Endothelial cell of umbilical vein (primary cell): ENCODE measurements at regions not wholly inside any gene's neighbourhood (a gene's known extent, or its start where the extent isn't known, plus 50 kb on each side); places are given as distances from the start of the nearest gene placed in this dataset.

Experiments used
- BruUV-seq: library from RNA; stranded (reverse); fragments of 400-500 nt; replicated peaks from 2 replicates; lab custom pipeline; 2021; lab: Mats Ljungman, UMichigan
- CTCF ChIA-PET: fragments of 300-600, 350-600 bp; sonication (Branson Sonifier 250); formaldehyde crosslinking; loops from one replicate; lab custom pipeline; 2021; ENCODE audit warnings: antibody characterized with exemption, inconsistent platforms; lab: Charles Lee
- POLR2A ChIA-PET: fragments of 300-600, 350-600 bp; sonication (Branson Sonifier 250); formaldehyde crosslinking; loops from one replicate; lab custom pipeline; 2021; ENCODE audit warnings: antibody characterized with exemption, inconsistent platforms; lab: Charles Lee
- DNase-seq: peaks from one replicate; pipeline ENCODE4 v3.0.0-alpha.2; 2011; ENCODE audit warnings: low read depth, low spot score
- FAIRE-seq: peaks from 2 replicates; lab custom pipeline; 2011; peaks lifted over from hg19 to GRCh38; lab: Jason Lieb, UNC
- H2AFZ ChIP-seq: 2 replicates; pipeline ENCODE4 v1.6.0; 2012; ENCODE audit warnings: low read depth, low read length, control low read depth, inconsistent platforms
- H3K27ac ChIP-seq: 2 replicates; pipeline ENCODE4 v1.5.1; 2011; ENCODE audit warnings: low read depth, mild to moderate bottlenecking, control low read depth, low read length, moderate library complexity; ENCODE audit not compliant: insufficient read depth
- H3K27me3 ChIP-seq, 2 experiments: 2 replicates each; pipeline versions ENCODE4 v1.6.0 to v1.6.1; 2011; ENCODE audit warnings: low read length in 2 of 2, mixed read lengths in 1 of 2; ENCODE audit not compliant: control insufficient read depth in 2 of 2, insufficient read depth in 2 of 2
- H3K36me3 ChIP-seq, 2 experiments: 2 replicates in 1 of 2; 3 replicates in 1 of 2; pipeline ENCODE4 v1.5.1; 2011; ENCODE audit warnings: low read length in 2 of 2, mild to moderate bottlenecking in 1 of 2, moderate library complexity in 1 of 2; ENCODE audit not compliant: control insufficient read depth in 2 of 2, insufficient read depth in 2 of 2; ENCODE audit errors: extremely low read depth in 1 of 2
- H3K4me1 ChIP-seq: 3 replicates; pipeline ENCODE4 v1.5.1; 2011; ENCODE audit warnings: mild to moderate bottlenecking, low read length; ENCODE audit not compliant: control insufficient read depth, insufficient read depth; ENCODE audit errors: extremely low read depth
- H3K4me2 ChIP-seq: 2 replicates; pipeline ENCODE4 v1.6.1; 2011; ENCODE audit warnings: low read length, control low read depth, mixed read lengths; ENCODE audit not compliant: insufficient read depth
- H3K4me3 ChIP-seq, 3 experiments: fragments of 200-600 bp in 1 of 3; sonication (generic), shearing (Covaris generic) in 1 of 3; replicated peaks in 1 of 3; 2 replicates each; pipeline ENCODE4 v1.5.1; 2011 to 2016; ENCODE audit warnings: control low read depth in 3 of 3, low read length in 3 of 3, mild to moderate bottlenecking in 2 of 3, inconsistent platforms in 1 of 3, low read depth in 1 of 3, moderate library complexity in 1 of 3; ENCODE audit not compliant: insufficient read depth in 1 of 3
- H3K79me2 ChIP-seq: 2 replicates; pipeline ENCODE4 v1.6.0; 2012; ENCODE audit warnings: low read length, inconsistent platforms; ENCODE audit not compliant: control insufficient read depth, insufficient read depth
- H3K9ac ChIP-seq: replicated peaks from 2 replicates; pipeline ENCODE3; 2011; ENCODE audit warnings: low read length, control low read depth; ENCODE audit not compliant: insufficient read depth; ENCODE audit errors: extremely low read depth
- H3K9me1 ChIP-seq: replicated peaks from 3 replicates; pipeline ENCODE4 v1.6.0; 2011; ENCODE audit warnings: mild to moderate bottlenecking, low read length; ENCODE audit not compliant: control insufficient read depth, insufficient read depth; ENCODE audit errors: extremely low read depth
- H3K9me3 ChIP-seq: replicated peaks from 2 replicates; pipeline ENCODE4 v1.5.1; 2012; ENCODE audit warnings: low read length, inconsistent platforms; ENCODE audit not compliant: control insufficient read depth, insufficient read depth
- H4K20me1 ChIP-seq: replicated peaks from 2 replicates; pipeline ENCODE3; 2011; ENCODE audit warnings: mild to moderate bottlenecking, low read length; ENCODE audit not compliant: control insufficient read depth, insufficient read depth; ENCODE audit errors: extremely low read depth
- CTCF ChIP-seq, 2 donors: IDR thresholded peaks; 1 replicate in 1 of 2; 2 replicates in 1 of 2; pipeline ENCODE4 v1.5.1; 2011; ENCODE audit warnings: low read length in 2 of 2, mild to moderate bottlenecking in 2 of 2, moderate library complexity in 2 of 2, control low read depth in 1 of 2, inconsistent platforms in 1 of 2, low read depth in 1 of 2; ENCODE audit not compliant: insufficient read depth in 1 of 2; ENCODE audit errors: extremely low read depth in 1 of 2
- EZH2 ChIP-seq: IDR thresholded peaks from 2 replicates; pipeline ENCODE4 v1.6.1; 2012; ENCODE audit warnings: borderline replicate concordance, low read depth, mild to moderate bottlenecking, moderate library complexity, low read length, inconsistent platforms; ENCODE audit not compliant: severe bottlenecking
- FOS ChIP-seq: IDR thresholded peaks from 2 replicates; pipeline ENCODE4 v1.6.1; 2011; ENCODE audit warnings: mild to moderate bottlenecking, low read length, moderate library complexity, borderline replicate concordance; ENCODE audit not compliant: insufficient read depth
- GATA2 ChIP-seq: IDR thresholded peaks from 2 replicates; pipeline ENCODE4 v1.7.0; 2011; ENCODE audit warnings: low read depth, mild to moderate bottlenecking, moderate library complexity, mixed read lengths, low read length; ENCODE audit not compliant: insufficient read length, insufficient read depth
- JUN ChIP-seq: IDR thresholded peaks from 2 replicates; pipeline ENCODE4 v1.6.1; 2011; ENCODE audit warnings: borderline replicate concordance, low read depth; ENCODE audit not compliant: insufficient read length, insufficient read depth
- MAX ChIP-seq: IDR thresholded peaks from 2 replicates; pipeline ENCODE4 v1.6.1; 2011; ENCODE audit not compliant: insufficient read depth, insufficient read length
- MYC ChIP-seq: IDR thresholded peaks from one replicate; pipeline ENCODE4 v1.6.1; 2011; ENCODE audit warnings: mild to moderate bottlenecking, low read depth, low read length
- POLR2A ChIP-seq: IDR thresholded peaks from 2 replicates; pipeline ENCODE4 v1.6.1; 2012; ENCODE audit warnings: low read depth, mild to moderate bottlenecking, control low read depth, low read length
- POLR2AphosphoS5 ChIP-seq: IDR thresholded peaks from 2 replicates; pipeline ENCODE4 v1.6.1; 2012; ENCODE audit warnings: low read depth, mild to moderate bottlenecking, control low read depth, low read length, moderate library complexity; ENCODE audit not compliant: insufficient read depth
- dilution Hi-C: fragments of 300-500 bp; cut with MboI; formaldehyde crosslinking; loops from one replicate; pipeline ENCODE4 v1.15.0; 2019; ENCODE audit warnings: low sequenced_read_pairs; ENCODE audit not compliant: extremely low pct_ligation_motif_present
- intact Hi-C: fragments of 100-400 bp; cut with micrococcal nuclease; formaldehyde crosslinking; loops from one replicate; pipeline ENCODE4 v1.10.0; 2022

- dilution Hi-C loops, result no loop called here
- intact Hi-C loops, result no loop called here
- H3K27ac ChIP-seq, result no peak overlapping the region
- ChIA-PET POLR2A (no interaction called here), CTCF (no interaction called here)
- TF ChIP-seq MYC (no peak), FOS (no peak), POLR2AphosphoS5 (no peak), JUN (no peak), EZH2 (no peak), CTCF (IDR thresholded peaks at IDR 0.05; ENCODE audit: extremely low read depth in 1 of 2, insufficient read depth in 1 of 2, low read depth in 1 of 2, low read length in 2 of 2) (no peak), MAX (no peak), POLR2A (no peak), GATA2 (no peak)
- H3K9ac ChIP-seq, result no peak overlapping the region
- no peaks in the 10 kb centered on the region for H3K79me2 ChIP-seq
- DNase-seq, result no peak
- BruUV-seq, result no TSS peak
- no peaks in the 10 kb centered on the region for H3K36me3 ChIP-seq
- H3K4me3 ChIP-seq, result no peak overlapping the region
- H4K20me1 ChIP-seq, result no peaks in the 10 kb centered on the region
- H3K9me3 ChIP-seq, result no peaks in the 10 kb centered on the region
- H3K4me2 ChIP-seq, result no peak overlapping the region
- H2AFZ ChIP-seq, result no peak overlapping the region
- no peak for FAIRE-seq
- H3K27me3 ChIP-seq, result no peaks in the 10 kb centered on the region
- H3K9me1 ChIP-seq, result no peaks in the 10 kb centered on the region
- no peaks in the 10 kb centered on the region for H3K4me1 ChIP-seq
Observed at GRCh38 chr3:74402821-74403220, 211.6 kb downstream of the CNTN3 start.
